H1 (cell line): ENCODE measurements at regions not wholly inside any gene's neighbourhood (a gene's known extent, or its start where the extent isn't known, plus 50 kb on each side); places are given as distances from the start of the nearest gene placed in this dataset.

ENCODE experiments used
- CTCF ChIA-PET: fragments of 300-600 bp; sonication (Branson Sonifier 250); formaldehyde crosslinking; loops from one replicate; lab custom pipeline; 2021; ENCODE audit not compliant: partially characterized antibody; lab: Charles Lee
- POLR2A ChIA-PET: fragments of 300-600 bp; sonication (Branson Sonifier 250); formaldehyde crosslinking; loops from one replicate; lab custom pipeline; 2021; ENCODE audit warnings: inconsistent platforms; ENCODE audit not compliant: partially characterized antibody; lab: Charles Lee
- DNase-seq, 2 experiments: peaks; one replicate each; pipeline versions ENCODE4 v3.0.0 to v3.0.0-alpha.2; 2010 to 2022; ENCODE audit warnings: low spot score in 2 of 2, low read depth in 1 of 2, mixed read lengths in 1 of 2
- FAIRE-seq: peaks from 2 replicates; lab custom pipeline; 2011; peaks lifted over from hg19 to GRCh38; lab: Jason Lieb, UNC
- H2AFZ ChIP-seq: 2 replicates; pipeline ENCODE4 v1.8.1; 2012; ENCODE audit warnings: low read length, inconsistent platforms
- H2AK5ac ChIP-seq: 2 replicates; pipeline ENCODE4 v1.6.1; 2013; ENCODE audit warnings: low read depth, low read length
- H2BK120ac ChIP-seq: replicated peaks from 2 replicates; pipeline ENCODE3; 2013; ENCODE audit warnings: low read depth, low read length, inconsistent platforms
- H2BK12ac ChIP-seq: 2 replicates; pipeline ENCODE4 v1.6.1; 2013; ENCODE audit warnings: low read depth, low read length
- H2BK15ac ChIP-seq: 2 replicates; pipeline ENCODE4 v1.6.1; 2013; ENCODE audit warnings: low read length
- H2BK20ac ChIP-seq: 2 replicates; pipeline ENCODE4 v1.6.1; 2013; ENCODE audit warnings: low read length
- H2BK5ac ChIP-seq: 2 replicates; pipeline ENCODE4 v1.6.1; 2013; ENCODE audit warnings: low read depth, low read length
- H3K14ac ChIP-seq: 2 replicates; pipeline ENCODE4 v1.6.1; 2013; ENCODE audit warnings: inconsistent platforms; ENCODE audit not compliant: insufficient read length
- H3K18ac ChIP-seq: 2 replicates; pipeline ENCODE4 v1.6.1; 2013; ENCODE audit warnings: low read length; ENCODE audit errors: extremely low read depth
- H3K23ac ChIP-seq: 2 replicates; pipeline ENCODE4 v1.6.1; 2013; ENCODE audit warnings: inconsistent platforms; ENCODE audit not compliant: insufficient read length
- H3K23me2 ChIP-seq: 2 replicates; pipeline ENCODE4 v1.6.1; 2013; ENCODE audit warnings: low read depth, low read length
- H3K27ac ChIP-seq: 2 replicates; pipeline ENCODE4 v1.6.1; 2011; ENCODE audit warnings: low read depth, low read length, inconsistent platforms
- H3K27me3 ChIP-seq, 4 experiments: replicated peaks in 1 of 4; 1 replicate in 1 of 4; 2 replicates in 3 of 4; pipeline versions ENCODE4 v1.6.1 to v1.8.1; 2011 to 2013; ENCODE audit warnings: low read length in 3 of 4, mild to moderate bottlenecking in 3 of 4, inconsistent platforms in 2 of 4, mixed read lengths in 2 of 4, moderate library complexity in 1 of 4; ENCODE audit not compliant: control insufficient read depth in 3 of 4, insufficient read depth in 3 of 4; ENCODE audit errors: extremely low read depth in 1 of 4
- H3K36me3 ChIP-seq, 4 experiments: 2 replicates each; pipeline versions ENCODE4 v1.6.1 to v1.8.1; 2011 to 2013; ENCODE audit warnings: mild to moderate bottlenecking in 4 of 4, low read length in 3 of 4, moderate library complexity in 2 of 4, control low read depth in 1 of 4, inconsistent platforms in 1 of 4; ENCODE audit not compliant: insufficient read depth in 4 of 4, control insufficient read depth in 2 of 4
- H3K4ac ChIP-seq: replicated peaks from 2 replicates; pipeline ENCODE3; 2013; ENCODE audit warnings: low read length, low read depth, mixed read lengths, inconsistent platforms; ENCODE audit not compliant: insufficient read length
- H3K4me1 ChIP-seq, 4 experiments: replicated peaks in 1 of 4; 1 replicate in 1 of 4; 2 replicates in 3 of 4; pipeline versions ENCODE4 v1.6.1 to v1.8.1; 2011 to 2013; ENCODE audit warnings: low read length in 3 of 4, inconsistent platforms in 2 of 4, mixed read lengths in 1 of 4; ENCODE audit not compliant: insufficient read depth in 4 of 4, control insufficient read depth in 3 of 4
- H3K4me2 ChIP-seq, 2 experiments: 2 replicates each; pipeline versions ENCODE4 v1.6.1 to v1.8.1; 2011 to 2013; ENCODE audit warnings: low read depth in 2 of 2, low read length in 2 of 2, control low read depth in 1 of 2, inconsistent platforms in 1 of 2, mild to moderate bottlenecking in 1 of 2; ENCODE audit not compliant: insufficient read depth in 1 of 2
- H3K4me3 ChIP-seq, 4 experiments: fragments of 200-600, 300-600 bp in 1 of 4; sonication (generic), shearing (Covaris generic), sonication (Bioruptor Twin) in 1 of 4; 2 replicates each; pipeline versions ENCODE4 v1.5.1 to v1.8.1; 2011 to 2016; ENCODE audit warnings: low read length in 4 of 4, low read depth in 3 of 4, control low read depth in 2 of 4, inconsistent platforms in 2 of 4, mild to moderate bottlenecking in 2 of 4, mixed read lengths in 1 of 4, moderate library complexity in 1 of 4; ENCODE audit not compliant: insufficient read depth in 2 of 4; ENCODE audit errors: extremely low read depth in 1 of 4
- H3K56ac ChIP-seq: replicated peaks from 2 replicates; pipeline ENCODE3; 2013; ENCODE audit warnings: low read depth, mild to moderate bottlenecking, mixed read lengths, low read length, inconsistent platforms; ENCODE audit not compliant: insufficient read length
- H3K79me1 ChIP-seq: 2 replicates; pipeline ENCODE4 v1.6.1; 2013; ENCODE audit warnings: low read depth, low read length, control low read depth
- H3K79me2 ChIP-seq, 2 experiments: 2 replicates each; pipeline versions ENCODE4 v1.6.1 to v1.8.1; 2012 to 2013; ENCODE audit warnings: low read length in 2 of 2, mild to moderate bottlenecking in 2 of 2, inconsistent platforms in 1 of 2; ENCODE audit not compliant: insufficient read depth in 2 of 2, control insufficient read depth in 1 of 2
- H3K9ac ChIP-seq, 4 experiments: replicated peaks in 1 of 4; 1 replicate in 1 of 4; 2 replicates in 3 of 4; pipeline versions ENCODE4 v1.6.1 to v1.8.1; 2011 to 2013; ENCODE audit warnings: low read depth in 3 of 4, low read length in 3 of 4, control low read depth in 2 of 4, mild to moderate bottlenecking in 2 of 4, moderate library complexity in 2 of 4, inconsistent platforms in 1 of 4; ENCODE audit errors: extremely low read depth in 1 of 4
- H3K9me3 ChIP-seq, 2 experiments: 2 replicates each; pipeline versions ENCODE4 v1.6.1 to v1.8.1; 2012 to 2013; ENCODE audit warnings: mild to moderate bottlenecking in 2 of 2, moderate library complexity in 2 of 2, control low read depth in 1 of 2, inconsistent platforms in 1 of 2, low read depth in 1 of 2, low read length in 1 of 2, mixed read lengths in 1 of 2; ENCODE audit not compliant: insufficient read depth in 2 of 2
- H4K20me1 ChIP-seq, 2 experiments: replicated peaks in 1 of 2; 2 replicates each; pipeline versions ENCODE3 to v1.8.1; 2011 to 2013; ENCODE audit warnings: inconsistent platforms in 2 of 2, low read length in 2 of 2, mild to moderate bottlenecking in 1 of 2; ENCODE audit not compliant: insufficient read depth in 2 of 2, control insufficient read depth in 1 of 2
- H4K5ac ChIP-seq: 2 replicates; pipeline ENCODE4 v1.6.1; 2013; ENCODE audit warnings: low read length, low read depth, mixed read lengths, inconsistent platforms; ENCODE audit not compliant: insufficient read length
- H4K8ac ChIP-seq: 2 replicates; pipeline ENCODE4 v1.8.0; 2013; ENCODE audit warnings: mild to moderate bottlenecking, moderate library complexity, low read length, inconsistent platforms; ENCODE audit not compliant: insufficient read depth; ENCODE audit errors: extremely low read depth
- H4K91ac ChIP-seq: replicated peaks from 2 replicates; pipeline ENCODE3; 2013; ENCODE audit warnings: low read length, mixed read lengths, inconsistent platforms; ENCODE audit not compliant: insufficient read length
- GABPA ChIP-seq: IDR thresholded peaks from 2 replicates; pipeline ENCODE4 v1.6.1; 2011; ENCODE audit warnings: mild to moderate bottlenecking, low read length, moderate library complexity, borderline replicate concordance; ENCODE audit not compliant: insufficient read depth
- TAF1 ChIP-seq: IDR thresholded peaks from 2 replicates; pipeline ENCODE4 v1.6.1; 2011; ENCODE audit warnings: mild to moderate bottlenecking, low read depth, low read length
- WGBS, 2 experiments: shearing (Covaris generic) in 1 of 2; methylation state at CpG; one replicate each; pipeline versions ENCODE4 v1.1.6 to v1.1.7; 2013 to 2015; ENCODE audit warnings: low lambda C conversion rate in 2 of 2, mixed read lengths in 2 of 2, inconsistent platforms in 1 of 2, low coverage in 1 of 2, missing lambda C conversion rate in 1 of 2; ENCODE audit not compliant: insufficient replicate concordance in 2 of 2, insufficient coverage in 1 of 2, insufficient read length in 1 of 2; ENCODE audit errors: extremely low coverage in 1 of 2, missing lambda C conversion rate in 1 of 2; 5-methylcytosine and 5-hydroxymethylcytosine counted together

GRCh38 chr3:144809380-144809779 is 837.8 kb downstream of the DIPK2A start:
- WGBS, 2 experiments, result 88% methylated on average over 1 of the region's 1 CpG; no CpG with 5 or more reads in 1 of the 2 experiments

More at GRCh38 chr3:144809380-144809779, 837.8 kb downstream of the DIPK2A start:
- POLR2A ChIA-PET, result no interaction called here
- no peak overlapping the region for H4K91ac ChIP-seq
- no peak overlapping the region for H3K9ac ChIP-seq
- H2AK5ac ChIP-seq, result no peak overlapping the region
- no peak overlapping the region for H3K56ac ChIP-seq
- H3K79me1 ChIP-seq, result no peaks in the 10 kb centered on the region
- no peak overlapping the region for H2BK12ac ChIP-seq
- H4K20me1 ChIP-seq, result no peaks in the 10 kb centered on the region
- H4K8ac ChIP-seq, result no peak overlapping the region
- H3K4ac ChIP-seq, result no peak overlapping the region
- CTCF ChIA-PET, result interaction anchor here (0.7 kb wide), 1 partner anchor 123 kb away, joined by 3 read pairs; no protein-coding TSS in a partner anchor
- TF ChIP-seq GABPA (no peak), TAF1 (no peak)
- TF ChIP-seq, all 59 proteins: peak for 0
- Histone ChIP-seq H3K36me3 (no peaks in the 10 kb centered on the region), H3K4me3 (no peak overlapping the region), H3K4me1 (no peaks in the 10 kb centered on the region), H4K5ac (no peak overlapping the region), H2BK5ac (no peak overlapping the region), H2BK120ac (no peak overlapping the region), H2BK15ac (no peak overlapping the region), H2AFZ (no peak overlapping the region), H2BK20ac (no peak overlapping the region), H3K27ac (no peak overlapping the region), H3K23me2 (no peaks in the 10 kb centered on the region), H3K18ac (no peak overlapping the region), H3K14ac (no peak overlapping the region), H3K23ac (no peak overlapping the region), H3K4me2 (no peak overlapping the region), H3K79me2 (no peaks in the 10 kb centered on the region), H3K9me3 (no peaks in the 10 kb centered on the region; a peak in 1 of 4 replicates), H3K27me3 (no peaks in the 10 kb centered on the region)
- FAIRE-seq (no peak), DNase-seq (no peak)
